H1 (cell line): ENCODE measurements at regions not wholly inside any gene's neighbourhood (a gene's known extent, or its start where the extent isn't known, plus 50 kb on each side); places are given as distances from the start of the nearest gene placed in this dataset.

Experiments used
- CTCF ChIA-PET: fragments of 300-600 bp; sonication (Branson Sonifier 250); formaldehyde crosslinking; loops from one replicate; lab custom pipeline; 2021; ENCODE audit not compliant: partially characterized antibody; lab: Charles Lee
- POLR2A ChIA-PET: fragments of 300-600 bp; sonication (Branson Sonifier 250); formaldehyde crosslinking; loops from one replicate; lab custom pipeline; 2021; ENCODE audit warnings: inconsistent platforms; ENCODE audit not compliant: partially characterized antibody; lab: Charles Lee
- DNase-seq, 2 experiments: peaks; one replicate each; pipeline versions ENCODE4 v3.0.0 to v3.0.0-alpha.2; 2010 to 2022; ENCODE audit warnings: low spot score in 2 of 2, low read depth in 1 of 2, mixed read lengths in 1 of 2
- FAIRE-seq: peaks from 2 replicates; lab custom pipeline; 2011; peaks lifted over from hg19 to GRCh38; lab: Jason Lieb, UNC
- H2AFZ ChIP-seq: 2 replicates; pipeline ENCODE4 v1.8.1; 2012; ENCODE audit warnings: low read length, inconsistent platforms
- H2AK5ac ChIP-seq: 2 replicates; pipeline ENCODE4 v1.6.1; 2013; ENCODE audit warnings: low read depth, low read length
- H2BK120ac ChIP-seq: replicated peaks from 2 replicates; pipeline ENCODE3; 2013; ENCODE audit warnings: low read depth, low read length, inconsistent platforms
- H2BK12ac ChIP-seq: 2 replicates; pipeline ENCODE4 v1.6.1; 2013; ENCODE audit warnings: low read depth, low read length
- H2BK15ac ChIP-seq: 2 replicates; pipeline ENCODE4 v1.6.1; 2013; ENCODE audit warnings: low read length
- H2BK20ac ChIP-seq: 2 replicates; pipeline ENCODE4 v1.6.1; 2013; ENCODE audit warnings: low read length
- H2BK5ac ChIP-seq: 2 replicates; pipeline ENCODE4 v1.6.1; 2013; ENCODE audit warnings: low read depth, low read length
- H3K14ac ChIP-seq: 2 replicates; pipeline ENCODE4 v1.6.1; 2013; ENCODE audit warnings: inconsistent platforms; ENCODE audit not compliant: insufficient read length
- H3K18ac ChIP-seq: 2 replicates; pipeline ENCODE4 v1.6.1; 2013; ENCODE audit warnings: low read length; ENCODE audit errors: extremely low read depth
- H3K23ac ChIP-seq: 2 replicates; pipeline ENCODE4 v1.6.1; 2013; ENCODE audit warnings: inconsistent platforms; ENCODE audit not compliant: insufficient read length
- H3K23me2 ChIP-seq: 2 replicates; pipeline ENCODE4 v1.6.1; 2013; ENCODE audit warnings: low read depth, low read length
- H3K27ac ChIP-seq: 2 replicates; pipeline ENCODE4 v1.6.1; 2011; ENCODE audit warnings: low read depth, low read length, inconsistent platforms
- H3K27me3 ChIP-seq, 4 experiments: replicated peaks in 1 of 4; 1 replicate in 1 of 4; 2 replicates in 3 of 4; pipeline versions ENCODE4 v1.6.1 to v1.8.1; 2011 to 2013; ENCODE audit warnings: low read length in 3 of 4, mild to moderate bottlenecking in 3 of 4, inconsistent platforms in 2 of 4, mixed read lengths in 2 of 4, moderate library complexity in 1 of 4; ENCODE audit not compliant: control insufficient read depth in 3 of 4, insufficient read depth in 3 of 4; ENCODE audit errors: extremely low read depth in 1 of 4
- H3K36me3 ChIP-seq, 4 experiments: 2 replicates each; pipeline versions ENCODE4 v1.6.1 to v1.8.1; 2011 to 2013; ENCODE audit warnings: mild to moderate bottlenecking in 4 of 4, low read length in 3 of 4, moderate library complexity in 2 of 4, control low read depth in 1 of 4, inconsistent platforms in 1 of 4; ENCODE audit not compliant: insufficient read depth in 4 of 4, control insufficient read depth in 2 of 4
- H3K4ac ChIP-seq: replicated peaks from 2 replicates; pipeline ENCODE3; 2013; ENCODE audit warnings: low read length, low read depth, mixed read lengths, inconsistent platforms; ENCODE audit not compliant: insufficient read length
- H3K4me1 ChIP-seq, 4 experiments: replicated peaks in 1 of 4; 1 replicate in 1 of 4; 2 replicates in 3 of 4; pipeline versions ENCODE4 v1.6.1 to v1.8.1; 2011 to 2013; ENCODE audit warnings: low read length in 3 of 4, inconsistent platforms in 2 of 4, mixed read lengths in 1 of 4; ENCODE audit not compliant: insufficient read depth in 4 of 4, control insufficient read depth in 3 of 4
- H3K4me2 ChIP-seq, 2 experiments: 2 replicates each; pipeline versions ENCODE4 v1.6.1 to v1.8.1; 2011 to 2013; ENCODE audit warnings: low read depth in 2 of 2, low read length in 2 of 2, control low read depth in 1 of 2, inconsistent platforms in 1 of 2, mild to moderate bottlenecking in 1 of 2; ENCODE audit not compliant: insufficient read depth in 1 of 2
- H3K4me3 ChIP-seq, 4 experiments: fragments of 200-600, 300-600 bp in 1 of 4; sonication (generic), shearing (Covaris generic), sonication (Bioruptor Twin) in 1 of 4; 2 replicates each; pipeline versions ENCODE4 v1.5.1 to v1.8.1; 2011 to 2016; ENCODE audit warnings: low read length in 4 of 4, low read depth in 3 of 4, control low read depth in 2 of 4, inconsistent platforms in 2 of 4, mild to moderate bottlenecking in 2 of 4, mixed read lengths in 1 of 4, moderate library complexity in 1 of 4; ENCODE audit not compliant: insufficient read depth in 2 of 4; ENCODE audit errors: extremely low read depth in 1 of 4
- H3K56ac ChIP-seq: replicated peaks from 2 replicates; pipeline ENCODE3; 2013; ENCODE audit warnings: low read depth, mild to moderate bottlenecking, mixed read lengths, low read length, inconsistent platforms; ENCODE audit not compliant: insufficient read length
- H3K79me1 ChIP-seq: 2 replicates; pipeline ENCODE4 v1.6.1; 2013; ENCODE audit warnings: low read depth, low read length, control low read depth
- H3K79me2 ChIP-seq, 2 experiments: 2 replicates each; pipeline versions ENCODE4 v1.6.1 to v1.8.1; 2012 to 2013; ENCODE audit warnings: low read length in 2 of 2, mild to moderate bottlenecking in 2 of 2, inconsistent platforms in 1 of 2; ENCODE audit not compliant: insufficient read depth in 2 of 2, control insufficient read depth in 1 of 2
- H3K9ac ChIP-seq, 4 experiments: replicated peaks in 1 of 4; 1 replicate in 1 of 4; 2 replicates in 3 of 4; pipeline versions ENCODE4 v1.6.1 to v1.8.1; 2011 to 2013; ENCODE audit warnings: low read depth in 3 of 4, low read length in 3 of 4, control low read depth in 2 of 4, mild to moderate bottlenecking in 2 of 4, moderate library complexity in 2 of 4, inconsistent platforms in 1 of 4; ENCODE audit errors: extremely low read depth in 1 of 4
- H3K9me3 ChIP-seq, 2 experiments: 2 replicates each; pipeline versions ENCODE4 v1.6.1 to v1.8.1; 2012 to 2013; ENCODE audit warnings: mild to moderate bottlenecking in 2 of 2, moderate library complexity in 2 of 2, control low read depth in 1 of 2, inconsistent platforms in 1 of 2, low read depth in 1 of 2, low read length in 1 of 2, mixed read lengths in 1 of 2; ENCODE audit not compliant: insufficient read depth in 2 of 2
- H4K20me1 ChIP-seq, 2 experiments: replicated peaks in 1 of 2; 2 replicates each; pipeline versions ENCODE3 to v1.8.1; 2011 to 2013; ENCODE audit warnings: inconsistent platforms in 2 of 2, low read length in 2 of 2, mild to moderate bottlenecking in 1 of 2; ENCODE audit not compliant: insufficient read depth in 2 of 2, control insufficient read depth in 1 of 2
- H4K5ac ChIP-seq: 2 replicates; pipeline ENCODE4 v1.6.1; 2013; ENCODE audit warnings: low read length, low read depth, mixed read lengths, inconsistent platforms; ENCODE audit not compliant: insufficient read length
- H4K8ac ChIP-seq: 2 replicates; pipeline ENCODE4 v1.8.0; 2013; ENCODE audit warnings: mild to moderate bottlenecking, moderate library complexity, low read length, inconsistent platforms; ENCODE audit not compliant: insufficient read depth; ENCODE audit errors: extremely low read depth
- H4K91ac ChIP-seq: replicated peaks from 2 replicates; pipeline ENCODE3; 2013; ENCODE audit warnings: low read length, mixed read lengths, inconsistent platforms; ENCODE audit not compliant: insufficient read length
- CTCF ChIP-seq, 3 experiments: IDR thresholded peaks; 1 replicate in 2 of 3; 2 replicates in 1 of 3; pipeline versions ENCODE4 v1.5.1 to v1.6.1; 2011; ENCODE audit warnings: low read length in 3 of 3, mild to moderate bottlenecking in 3 of 3, inconsistent platforms in 2 of 3, low read depth in 1 of 3, moderate library complexity in 1 of 3; ENCODE audit not compliant: insufficient read depth in 1 of 3; ENCODE audit errors: control extremely low read depth in 1 of 3
- HDAC6 ChIP-seq: IDR thresholded peaks from one replicate; pipeline ENCODE4 v1.7.1; 2012; ENCODE audit warnings: low read depth, mild to moderate bottlenecking, inconsistent platforms, low read length, moderate library complexity
- SAP30 ChIP-seq: fragments of 300-600 bp; sonication (generic); IDR thresholded peaks from 2 replicates; pipeline ENCODE4 v1.7.1; 2012; ENCODE audit warnings: low read length, moderate library complexity, mild to moderate bottlenecking, inconsistent platforms; ENCODE audit not compliant: insufficient read depth, insufficient replicate concordance
- WGBS, 2 experiments: shearing (Covaris generic) in 1 of 2; methylation state at CpG; one replicate each; pipeline versions ENCODE4 v1.1.6 to v1.1.7; 2013 to 2015; ENCODE audit warnings: low lambda C conversion rate in 2 of 2, mixed read lengths in 2 of 2, inconsistent platforms in 1 of 2, low coverage in 1 of 2, missing lambda C conversion rate in 1 of 2; ENCODE audit not compliant: insufficient replicate concordance in 2 of 2, insufficient coverage in 1 of 2, insufficient read length in 1 of 2; ENCODE audit errors: extremely low coverage in 1 of 2, missing lambda C conversion rate in 1 of 2; 5-methylcytosine and 5-hydroxymethylcytosine counted together

GRCh38 chr5:51696122-51696521 is 312.9 kb downstream of the ISL1 start:
- Histone ChIP-seq H3K27ac (no peak overlapping the region), H3K4me1 (no peaks in the 10 kb centered on the region), H2AFZ (no peak overlapping the region), H3K27me3 (no peaks in the 10 kb centered on the region), H3K79me1 (no peaks in the 10 kb centered on the region), H3K56ac (no peak overlapping the region), H2BK5ac (no peak overlapping the region), H2BK12ac (no peak overlapping the region), H3K79me2 (no peaks in the 10 kb centered on the region), H3K14ac (no peak overlapping the region), H3K18ac (no peak overlapping the region), H4K5ac (no peak overlapping the region), H4K8ac (no peak overlapping the region), H2BK120ac (no peak overlapping the region), H2AK5ac (no peak overlapping the region), H3K4me2 (no peak overlapping the region), H4K91ac (no peak overlapping the region), H4K20me1 (no peaks in the 10 kb centered on the region), H2BK20ac (no peak overlapping the region), H3K23ac (no peak overlapping the region), H3K23me2 (no peaks in the 10 kb centered on the region), H3K9me3 (no peaks in the 10 kb centered on the region), H3K4me3 (no peak overlapping the region), H3K36me3 (no peaks in the 10 kb centered on the region), H3K4ac (no peak overlapping the region), H3K9ac (no peak overlapping the region), H2BK15ac (no peak overlapping the region)
- CTCF ChIA-PET = no interaction called here
- POLR2A ChIA-PET = no interaction called here
- FAIRE-seq = no peak
- 93% methylated on average over 3 of the region's 3 CpGs; no CpG with 5 or more reads in 1 of the 2 experiments for WGBS, 2 experiments
- no peak for DNase-seq
- TF ChIP-seq HDAC6 (no peak), SAP30 (no peak), CTCF (IDR thresholded peaks at IDR 0.05; ENCODE audit: control extremely low read depth in 1 of 3, insufficient read depth in 1 of 3, low read depth in 1 of 3, low read length in 3 of 3) (no peak)
